Transverse colon (tissue), 4 donors: ENCODE measurements at regions not wholly inside any gene's neighbourhood (a gene's known extent, or its start where the extent isn't known, plus 50 kb on each side); places are given as distances from the start of the nearest gene placed in this dataset.

Experiments
- EP300 ChIP-seq: sonication (generic); formaldehyde crosslinking; IDR thresholded peaks from one replicate; pipeline ENCODE4 v1.6.1; 2017; ENCODE audit warnings: antibody characterized with exemption, low read depth
- POLR2A ChIP-seq: fragments of 450-650 bp; IDR thresholded peaks from one replicate; pipeline ENCODE4 v1.6.1; 2016; ENCODE audit warnings: antibody characterized with exemption, mild to moderate bottlenecking, moderate library complexity
- POLR2AphosphoS5 ChIP-seq, 3 donors: sonication (generic); formaldehyde crosslinking; IDR thresholded peaks; one replicate each; pipeline ENCODE4 v1.6.1; 2016; ENCODE audit warnings: antibody characterized with exemption in 3 of 3
- TF ChIP-seq, protein P1 (sequence below), 5 experiments: fragments of 200-600 bp in 3 of 5; fragments of 450-650 bp in 2 of 5; sonication (generic) in 3 of 5; IDR thresholded peaks; 1 replicate in 2 of 5; 2 replicates in 3 of 5; pipeline ENCODE4 v1.5.1; 2016 to 2017; ENCODE audit warnings: antibody characterized with exemption in 5 of 5, inconsistent platforms in 3 of 5, mild to moderate bottlenecking in 2 of 5, moderate library complexity in 1 of 5

DNA sequence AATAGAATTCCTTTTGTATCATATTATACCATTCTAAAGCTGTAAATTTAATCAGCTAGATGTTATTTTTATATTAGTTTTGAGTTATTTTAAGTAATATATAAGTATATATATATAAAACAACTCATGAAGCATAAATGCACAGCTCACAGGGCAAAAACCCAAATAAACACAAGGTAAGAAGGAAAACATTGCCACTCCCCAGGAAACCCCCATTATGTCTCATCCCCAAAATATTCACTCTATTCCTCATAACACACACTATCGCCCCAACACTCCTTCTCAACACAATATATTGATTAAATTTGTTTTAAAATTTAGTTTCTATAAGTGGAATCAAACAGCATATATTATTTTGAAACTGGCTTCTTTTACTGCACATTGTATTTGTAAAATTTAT, 98.6 kb upstream of the FAM83B start:
- TF ChIP-seq, protein P1, sequence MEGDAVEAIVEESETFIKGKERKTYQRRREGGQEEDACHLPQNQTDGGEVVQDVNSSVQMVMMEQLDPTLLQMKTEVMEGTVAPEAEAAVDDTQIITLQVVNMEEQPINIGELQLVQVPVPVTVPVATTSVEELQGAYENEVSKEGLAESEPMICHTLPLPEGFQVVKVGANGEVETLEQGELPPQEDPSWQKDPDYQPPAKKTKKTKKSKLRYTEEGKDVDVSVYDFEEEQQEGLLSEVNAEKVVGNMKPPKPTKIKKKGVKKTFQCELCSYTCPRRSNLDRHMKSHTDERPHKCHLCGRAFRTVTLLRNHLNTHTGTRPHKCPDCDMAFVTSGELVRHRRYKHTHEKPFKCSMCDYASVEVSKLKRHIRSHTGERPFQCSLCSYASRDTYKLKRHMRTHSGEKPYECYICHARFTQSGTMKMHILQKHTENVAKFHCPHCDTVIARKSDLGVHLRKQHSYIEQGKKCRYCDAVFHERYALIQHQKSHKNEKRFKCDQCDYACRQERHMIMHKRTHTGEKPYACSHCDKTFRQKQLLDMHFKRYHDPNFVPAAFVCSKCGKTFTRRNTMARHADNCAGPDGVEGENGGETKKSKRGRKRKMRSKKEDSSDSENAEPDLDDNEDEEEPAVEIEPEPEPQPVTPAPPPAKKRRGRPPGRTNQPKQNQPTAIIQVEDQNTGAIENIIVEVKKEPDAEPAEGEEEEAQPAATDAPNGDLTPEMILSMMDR (IDR thresholded peaks at IDR 0.05): no peak
- TF ChIP-seq POLR2AphosphoS5 (IDR thresholded peaks at IDR 0.05): no peak
- no peak for TF ChIP-seq EP300
- no peak for TF ChIP-seq POLR2A
